Erythroblast (primary cell): ENCODE measurements at regions not wholly inside any gene's neighbourhood (a gene's known extent, or its start where the extent isn't known, plus 50 kb on each side); places are given as distances from the start of the nearest gene placed in this dataset.

ENCODE experiments used
- GATA1 ChIP-seq: IDR thresholded peaks from 2 replicates; pipeline ENCODE4 v1.6.1; 2011; ENCODE audit warnings: low read depth, mild to moderate bottlenecking, control low read depth, low read length, moderate library complexity
- POLR2A ChIP-seq: IDR thresholded peaks from 2 replicates; pipeline ENCODE4 v1.6.1; 2011; ENCODE audit warnings: mild to moderate bottlenecking, low read length

GRCh38 chr5:133728475-133728874, 116.1 kb upstream of the FSTL4 start:
- TF ChIP-seq POLR2A = no peak
- TF ChIP-seq GATA1 = no peak
